Erythroblast (primary cell): ENCODE measurements at regions not wholly inside any gene's neighbourhood (a gene's known extent, or its start where the extent isn't known, plus 50 kb on each side); places are given as distances from the start of the nearest gene placed in this dataset.

Experiments used
- GATA1 ChIP-seq: IDR thresholded peaks from 2 replicates; pipeline ENCODE4 v1.6.1; 2011; ENCODE audit warnings: low read depth, mild to moderate bottlenecking, control low read depth, low read length, moderate library complexity
- POLR2A ChIP-seq: IDR thresholded peaks from 2 replicates; pipeline ENCODE4 v1.6.1; 2011; ENCODE audit warnings: mild to moderate bottlenecking, low read length

DNA sequence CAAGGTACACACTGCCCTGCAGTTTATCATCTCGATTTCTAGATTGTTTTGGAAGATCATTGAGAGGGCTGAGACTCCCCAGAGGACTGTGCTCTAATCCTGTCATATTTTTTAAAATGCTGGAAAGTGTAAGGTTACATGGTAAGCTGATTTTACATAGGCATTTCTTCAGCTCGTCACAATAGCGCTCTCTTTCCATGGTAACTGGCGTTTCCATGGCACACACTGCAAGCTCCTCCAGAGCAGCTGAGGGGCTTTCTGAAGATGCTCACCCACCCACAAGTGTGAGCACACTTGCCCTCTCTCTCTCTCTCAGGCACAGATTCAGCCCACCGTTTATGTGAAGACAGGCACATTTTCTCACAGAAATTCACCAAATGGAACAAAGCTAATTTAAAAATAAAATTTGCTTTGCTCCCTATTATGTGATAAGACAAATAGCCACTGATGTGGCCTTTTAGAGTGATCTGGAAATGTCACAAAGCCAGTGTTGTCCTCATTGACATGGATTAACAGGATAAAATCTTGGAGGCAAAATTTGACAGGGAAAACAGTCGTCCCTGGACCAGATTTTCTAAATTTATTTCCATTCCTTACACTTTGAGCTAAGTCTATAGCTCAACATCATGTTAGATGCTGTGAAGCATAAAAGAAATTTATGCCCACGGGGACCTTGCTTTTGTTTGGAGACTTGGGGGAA, 421.5 kb downstream of the RWDD3 start:
- TF ChIP-seq POLR2A (no peak), GATA1 (no peak)
